A673 (cell line): ENCODE measurements at regions not wholly inside any gene's neighbourhood (a gene's known extent, or its start where the extent isn't known, plus 50 kb on each side); places are given as distances from the start of the nearest gene placed in this dataset.

Experiments
- BruUV-seq: library from RNA; stranded (reverse); fragments of 400-500 nt; replicated peaks from 2 replicates; lab custom pipeline; 2021; lab: Mats Ljungman, UMichigan
- CTCF ChIA-PET: fragments of 300-600 bp; sonication (Branson Sonifier 250); formaldehyde crosslinking; loops from one replicate; lab custom pipeline; 2022; ENCODE audit warnings: antibody characterized with exemption; lab: Charles Lee
- POLR2A ChIA-PET: fragments of 300-600 bp; sonication (Branson Sonifier 250); formaldehyde crosslinking; loops from one replicate; lab custom pipeline; 2022; ENCODE audit warnings: antibody characterized with exemption; ENCODE audit not compliant: low non-redundant PET; lab: Charles Lee
- DNase-seq: peaks from one replicate; pipeline ENCODE4 v3.0.0-alpha.2; 2015; ENCODE audit warnings: low spot score
- H3K27ac ChIP-seq: fragments of 200-600 bp; sonication (generic); 2 replicates; pipeline ENCODE4 v1.5.1; 2016; ENCODE audit warnings: mixed run types, low read depth, mild to moderate bottlenecking, mixed read lengths, antibody characterized with exemption, low read length; ENCODE audit not compliant: poor library complexity, severe bottlenecking
- H3K27me3 ChIP-seq: fragments of 200-600 bp; sonication (generic); replicated peaks from 2 replicates; pipeline ENCODE4 v1.6.1; 2017; ENCODE audit warnings: mixed run types, low read depth, mild to moderate bottlenecking, mixed read lengths, antibody characterized with exemption, low read length; ENCODE audit not compliant: insufficient read depth, poor library complexity
- H3K36me3 ChIP-seq: fragments of 200-600 bp; sonication (generic); 2 replicates; pipeline ENCODE4 v1.6.1; 2016; ENCODE audit warnings: mixed run types, mild to moderate bottlenecking, mixed read lengths, antibody characterized with exemption, low read length; ENCODE audit not compliant: insufficient read depth, poor library complexity, severe bottlenecking
- H3K4me1 ChIP-seq: fragments of 200-600 bp; sonication (generic); 2 replicates; pipeline ENCODE4 v1.6.1; 2017; ENCODE audit warnings: mixed run types, mild to moderate bottlenecking, mixed read lengths, antibody characterized with exemption, low read length; ENCODE audit not compliant: insufficient read depth, poor library complexity, severe bottlenecking
- H3K4me3 ChIP-seq: fragments of 200-600 bp; sonication (generic); 2 replicates; pipeline ENCODE4 v1.5.1; 2016; ENCODE audit warnings: low read depth, mixed run types, mild to moderate bottlenecking, mixed read lengths, low read length; ENCODE audit not compliant: poor library complexity, severe bottlenecking
- H3K9me3 ChIP-seq: fragments of 200-600 bp; sonication (generic); 2 replicates; pipeline ENCODE4 v1.6.1; 2016; ENCODE audit warnings: mixed run types, low read depth, mild to moderate bottlenecking, mixed read lengths, antibody characterized with exemption, low read length; ENCODE audit not compliant: poor library complexity, severe bottlenecking
- CTCF ChIP-seq: fragments of 300-800, 200-600 bp; sonication (generic); conservative IDR thresholded peaks from 2 replicates; pipeline ENCODE4 v1.5.1; 2017; ENCODE audit warnings: low read depth, mild to moderate bottlenecking, antibody characterized with exemption, low read length, moderate library complexity, mixed read lengths
- EZH2 ChIP-seq: fragments of 200-600 bp; sonication (generic); IDR thresholded peaks from 2 replicates; pipeline ENCODE4 v1.6.1; 2017; ENCODE audit warnings: borderline replicate concordance, low read depth, mild to moderate bottlenecking, mixed read lengths, antibody characterized with exemption, low read length; ENCODE audit not compliant: poor library complexity, severe bottlenecking
- intact Hi-C: fragments of 100-400 bp; cut with micrococcal nuclease; formaldehyde crosslinking; loops from one replicate; pipeline ENCODE4 v1.10.0; 2022; ENCODE audit not compliant: unreplicated experiment

- TF ChIP-seq EZH2, result no peak
- TF ChIP-seq CTCF, result no peak
- no peak overlapping the region for H3K4me3 ChIP-seq
- H3K27me3 ChIP-seq, result peaks cover 94% of the 10 kb centered on the region
- ChIA-PET POLR2A (no interaction called here), CTCF (interaction anchor here (0.6 to 0.7 kb wide), 2 partner anchors 11 to 650 kb away, joined by 3 to 4 read pairs; no protein-coding TSS in a partner anchor)
- intact Hi-C loops, result no loop called here
- H3K9me3 ChIP-seq, result no peaks in the 10 kb centered on the region
- H3K36me3 ChIP-seq, result no peaks in the 10 kb centered on the region
- no TSS peak for BruUV-seq
- no peak overlapping the region for H3K27ac ChIP-seq
- H3K4me1 ChIP-seq, result no peaks in the 10 kb centered on the region
- no peak for DNase-seq
These were observed 413.5 kb upstream of the PSMD7 start for GRCh38 chr16:73883126-73883525.

- Histone ChIP-seq H3K4me3 (no peak overlapping the region), H3K27ac (no peak overlapping the region), H3K4me1 (no peaks in the 10 kb centered on the region), H3K36me3 (no peaks in the 10 kb centered on the region), H3K9me3 (no peaks in the 10 kb centered on the region), H3K27me3 (peaks cover 91% of the 10 kb centered on the region)
- CTCF ChIA-PET, result interaction anchor here (0.6 to 0.7 kb wide), 2 partner anchors 11 to 650 kb away, joined by 3 to 4 read pairs; no protein-coding TSS in a partner anchor
- DNase-seq, result no peak
- no TSS peak for BruUV-seq
- intact Hi-C loops, result no loop called here
- TF ChIP-seq CTCF (no peak), EZH2 (no peak)
- POLR2A ChIA-PET, result no interaction called here
These were observed 414.0 kb upstream of the PSMD7 start for GRCh38 chr16:73882651-73883050.

GRCh38 chr16:73882033-73882432, 414.6 kb upstream of the PSMD7 start:
- Histone ChIP-seq H3K27ac (no peak overlapping the region), H3K36me3 (no peaks in the 10 kb centered on the region), H3K9me3 (no peaks in the 10 kb centered on the region), H3K27me3 (peaks cover 91% of the 10 kb centered on the region), H3K4me3 (no peak overlapping the region), H3K4me1 (no peaks in the 10 kb centered on the region)
- ChIA-PET CTCF (no interaction called here), POLR2A (no interaction called here)
- TF ChIP-seq EZH2 (no peak), CTCF (no peak)
- BruUV-seq, result no TSS peak
- no peak for DNase-seq
- intact Hi-C loops, result no loop called here
